ENCODE measurements at regions not wholly inside any gene's neighbourhood (a gene's known extent, or its start where the extent isn't known, plus 50 kb on each side); places are given as distances from the start of the nearest gene placed in this dataset.
"Not testable (repeated sequence)": the region's sequence is repeated elsewhere in the genome, so short reads cannot be mapped to it uniquely, and the experiment has no call there.

GRCh38 chr3:11727207-11727606 is 83.5 kb upstream of the VGLL4 start:
- Histone ChIP-seq H3K4me3 (ENCODE audit: low read length) (no peak overlapping the region), H3K9me2 (ENCODE audit: insufficient read depth, low read length) (no peaks in the 10 kb centered on the region), H2AFZ (ENCODE audit: low read depth, low read length) (no peak overlapping the region), H3K9me3 (ENCODE audit: low read length) (no peaks in the 10 kb centered on the region), H3F3A (ENCODE audit: insufficient read depth, low read length, poor library complexity, severe bottlenecking) (no peaks in the 10 kb centered on the region), H3K27ac (ENCODE audit: low read length) (no peak overlapping the region), H3K36me3 (ENCODE audit: insufficient read depth, low read length) (no peaks in the 10 kb centered on the region), H3K79me2 (replicated peaks; ENCODE audit: insufficient read depth, low read length) (no peaks in the 10 kb centered on the region), H3K4me2 (ENCODE audit: low read length) (no peak overlapping the region), H4K20me1 (ENCODE audit: insufficient read depth) (no peaks in the 10 kb centered on the region), H3K9ac (ENCODE audit: low read length) (no peak overlapping the region), H3K27me3 (ENCODE audit: insufficient read depth, low read depth, low read length) (peaks cover 5% of the 10 kb centered on the region)
- no peak for TF ChIP-seq EP300 (conservative IDR thresholded peaks at IDR 0.05; ENCODE audit: poor library complexity, severe bottlenecking)
- TF ChIP-seq EZH2 (IDR thresholded peaks at IDR 0.05; ENCODE audit: borderline replicate concordance, insufficient read depth, low read length, poor library complexity, severe bottlenecking), result no peak
- no peak for TF ChIP-seq POLR2AphosphoS5 (IDR thresholded peaks at IDR 0.05)
- TF ChIP-seq TAF1 (IDR thresholded peaks at IDR 0.05; ENCODE audit: low read depth), result no peak
- no peak for TF ChIP-seq CTCF (IDR thresholded peaks at IDR 0.05; ENCODE audit: poor library complexity, severe bottlenecking)
- no peak for TF ChIP-seq SMC3 (conservative IDR thresholded peaks at IDR 0.05; ENCODE audit: poor library complexity)
- no peak for TF ChIP-seq MXI1 (conservative IDR thresholded peaks at IDR 0.05; ENCODE audit: poor library complexity, severe bottlenecking)
- TF ChIP-seq, protein P1, sequence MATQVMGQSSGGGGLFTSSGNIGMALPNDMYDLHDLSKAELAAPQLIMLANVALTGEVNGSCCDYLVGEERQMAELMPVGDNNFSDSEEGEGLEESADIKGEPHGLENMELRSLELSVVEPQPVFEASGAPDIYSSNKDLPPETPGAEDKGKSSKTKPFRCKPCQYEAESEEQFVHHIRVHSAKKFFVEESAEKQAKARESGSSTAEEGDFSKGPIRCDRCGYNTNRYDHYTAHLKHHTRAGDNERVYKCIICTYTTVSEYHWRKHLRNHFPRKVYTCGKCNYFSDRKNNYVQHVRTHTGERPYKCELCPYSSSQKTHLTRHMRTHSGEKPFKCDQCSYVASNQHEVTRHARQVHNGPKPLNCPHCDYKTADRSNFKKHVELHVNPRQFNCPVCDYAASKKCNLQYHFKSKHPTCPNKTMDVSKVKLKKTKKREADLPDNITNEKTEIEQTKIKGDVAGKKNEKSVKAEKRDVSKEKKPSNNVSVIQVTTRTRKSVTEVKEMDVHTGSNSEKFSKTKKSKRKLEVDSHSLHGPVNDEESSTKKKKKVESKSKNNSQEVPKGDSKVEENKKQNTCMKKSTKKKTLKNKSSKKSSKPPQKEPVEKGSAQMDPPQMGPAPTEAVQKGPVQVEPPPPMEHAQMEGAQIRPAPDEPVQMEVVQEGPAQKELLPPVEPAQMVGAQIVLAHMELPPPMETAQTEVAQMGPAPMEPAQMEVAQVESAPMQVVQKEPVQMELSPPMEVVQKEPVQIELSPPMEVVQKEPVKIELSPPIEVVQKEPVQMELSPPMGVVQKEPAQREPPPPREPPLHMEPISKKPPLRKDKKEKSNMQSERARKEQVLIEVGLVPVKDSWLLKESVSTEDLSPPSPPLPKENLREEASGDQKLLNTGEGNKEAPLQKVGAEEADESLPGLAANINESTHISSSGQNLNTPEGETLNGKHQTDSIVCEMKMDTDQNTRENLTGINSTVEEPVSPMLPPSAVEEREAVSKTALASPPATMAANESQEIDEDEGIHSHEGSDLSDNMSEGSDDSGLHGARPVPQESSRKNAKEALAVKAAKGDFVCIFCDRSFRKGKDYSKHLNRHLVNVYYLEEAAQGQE (IDR thresholded peaks at IDR 0.05; ENCODE audit: borderline replicate concordance), result no peak
- no peak for TF ChIP-seq RAD21 (conservative IDR thresholded peaks at IDR 0.05)

DNA sequence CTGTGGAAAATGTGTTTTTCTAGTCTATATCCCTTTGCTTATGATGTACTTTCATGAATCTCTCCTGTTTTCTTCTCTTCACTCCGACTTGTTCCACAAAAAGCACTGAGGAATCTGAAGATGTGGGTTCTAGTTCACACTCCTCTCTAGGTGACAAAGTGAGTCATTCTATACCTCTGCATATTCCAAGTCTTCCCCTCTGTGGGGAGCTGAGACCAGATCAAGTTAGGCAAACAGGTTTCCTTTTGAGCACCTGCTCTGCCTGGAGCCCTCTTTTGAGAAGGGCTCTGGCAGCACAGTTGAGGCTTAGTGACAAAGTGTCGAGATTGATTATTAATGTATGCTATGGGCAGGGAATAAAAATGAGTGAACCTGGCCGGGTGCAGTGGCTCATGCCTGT is 82.4 kb upstream of the VGLL4 start:
- Histone ChIP-seq H3K4me3 (ENCODE audit: low read length) (no peak overlapping the region), H3F3A (ENCODE audit: insufficient read depth, low read length, poor library complexity, severe bottlenecking) (no peaks in the 10 kb centered on the region), H3K36me3 (ENCODE audit: insufficient read depth, low read length) (no peaks in the 10 kb centered on the region), H3K27me3 (ENCODE audit: insufficient read depth, low read depth, low read length) (peaks cover 8% of the 10 kb centered on the region), H3K9me3 (ENCODE audit: low read length) (no peaks in the 10 kb centered on the region), H3K79me2 (replicated peaks; ENCODE audit: insufficient read depth, low read length) (no peaks in the 10 kb centered on the region), H3K9me2 (ENCODE audit: insufficient read depth, low read length) (no peaks in the 10 kb centered on the region), H4K20me1 (ENCODE audit: insufficient read depth) (no peaks in the 10 kb centered on the region), H2AFZ (ENCODE audit: low read depth, low read length) (no peak overlapping the region), H3K4me2 (ENCODE audit: low read length) (no peak overlapping the region), H3K27ac (ENCODE audit: low read length) (no peak overlapping the region), H3K9ac (ENCODE audit: low read length) (no peak overlapping the region)
- TF ChIP-seq SMC3 (conservative IDR thresholded peaks at IDR 0.05; ENCODE audit: poor library complexity) (no peak), MXI1 (conservative IDR thresholded peaks at IDR 0.05; ENCODE audit: poor library complexity, severe bottlenecking) (no peak), TAF1 (IDR thresholded peaks at IDR 0.05; ENCODE audit: low read depth) (no peak), POLR2AphosphoS5 (IDR thresholded peaks at IDR 0.05) (no peak), EZH2 (IDR thresholded peaks at IDR 0.05; ENCODE audit: borderline replicate concordance, insufficient read depth, low read length, poor library complexity, severe bottlenecking) (no peak), EP300 (conservative IDR thresholded peaks at IDR 0.05; ENCODE audit: poor library complexity, severe bottlenecking) (no peak), RAD21 (conservative IDR thresholded peaks at IDR 0.05) (no peak), CTCF (IDR thresholded peaks at IDR 0.05; ENCODE audit: poor library complexity, severe bottlenecking) (no peak)
- TF ChIP-seq, protein P1 (IDR thresholded peaks at IDR 0.05; ENCODE audit: borderline replicate concordance), result no peak

GRCh38 chr3:11725340-11725641 is 81.6 kb upstream of the VGLL4 start:
- not testable (repeated sequence) for H3K9me3 ChIP-seq (ENCODE audit: low read length); H3K79me2 ChIP-seq (replicated peaks; ENCODE audit: insufficient read depth, low read length); H3K9ac ChIP-seq (ENCODE audit: low read length); H3K27ac ChIP-seq (ENCODE audit: low read length); H3K4me2 ChIP-seq (ENCODE audit: low read length); H3F3A ChIP-seq (ENCODE audit: insufficient read depth, low read length, poor library complexity, severe bottlenecking); H3K9me2 ChIP-seq (ENCODE audit: insufficient read depth, low read length); H2AFZ ChIP-seq (ENCODE audit: low read depth, low read length); H3K4me3 ChIP-seq (ENCODE audit: low read length); H4K20me1 ChIP-seq (ENCODE audit: insufficient read depth); H3K27me3 ChIP-seq (ENCODE audit: insufficient read depth, low read depth, low read length); H3K36me3 ChIP-seq (ENCODE audit: insufficient read depth, low read length)

Data from neural cell (in vitro differentiated cells).